NCI-H128 (cell line): ENCODE measurements at regions not wholly inside any gene's neighbourhood (a gene's known extent, or its start where the extent isn't known, plus 50 kb on each side); places are given as distances from the start of the nearest gene placed in this dataset.
A peak's percentile ranks its signal among the peaks of the same experiment; 100 is the strongest.
"Not testable (repeated sequence)": the region's sequence is repeated elsewhere in the genome, so short reads cannot be mapped to it uniquely, and the experiment has no call there.

ENCODE experiments used
- DNase-seq: peaks from one replicate; lab custom pipeline; 2025; ENCODE audit not compliant: unreplicated experiment; lab: John Stamatoyannopoulos, UW

GRCh38 chr3:110301781-110302180, 769.8 kb upstream of the NECTIN3 start:
- DNase-seq = no peak

- DNase-seq = no peak
These were observed 764.4 kb upstream of the NECTIN3 start for GRCh38 chr3:110307065-110307809.

GRCh38 chr3:110311541-110311940, 760.1 kb upstream of the NECTIN3 start:
- no peak for DNase-seq

GRCh38 chr3:110314512-110315114, 757.0 kb upstream of the NECTIN3 start:
- DNase-seq = peak; percentile 22

- no peak for DNase-seq
These were observed 753.5 kb upstream of the NECTIN3 start for GRCh38 chr3:110318108-110318507.

GRCh38 chr3:110323349-110323748, 748.3 kb upstream of the NECTIN3 start:
- no peak for DNase-seq

GRCh38 chr3:110324171-110324705, 747.4 kb upstream of the NECTIN3 start:
- no peak for DNase-seq

- DNase-seq = no peak
These were observed 743.7 kb upstream of the NECTIN3 start for GRCh38 chr3:110327870-110328269.

GRCh38 chr3:110331562-110331961, 740.1 kb upstream of the NECTIN3 start:
- not testable (repeated sequence) for DNase-seq

- no peak for DNase-seq
These were observed 739.0 kb upstream of the NECTIN3 start for GRCh38 chr3:110332629-110333028.

- DNase-seq = no peak
These were observed 730.6 kb upstream of the NECTIN3 start for GRCh38 chr3:110341047-110341446.

- no peak for DNase-seq
These were observed 728.2 kb upstream of the NECTIN3 start for GRCh38 chr3:110343376-110343775.

GRCh38 chr3:110343945-110344344, 727.7 kb upstream of the NECTIN3 start:
- no peak for DNase-seq

- no peak for DNase-seq
These were observed 727.1 kb upstream of the NECTIN3 start for GRCh38 chr3:110344487-110344886.

GRCh38 chr3:110344897-110345767, 726.5 kb upstream of the NECTIN3 start:
- no peak for DNase-seq

GRCh38 chr3:110349295-110349694, 722.3 kb upstream of the NECTIN3 start:
- DNase-seq = no peak

GRCh38 chr3:110352841-110353604, 718.6 kb upstream of the NECTIN3 start:
- DNase-seq = no peak

GRCh38 chr3:110362751-110363150, 708.9 kb upstream of the NECTIN3 start:
- no peak for DNase-seq

GRCh38 chr3:110367289-110367688, 704.3 kb upstream of the NECTIN3 start:
- not testable (repeated sequence) for DNase-seq

GRCh38 chr3:110375751-110376518, 695.7 kb upstream of the NECTIN3 start:
- DNase-seq = no peak
